Gastrocnemius medialis (tissue), 4 donors: ENCODE measurements at regions not wholly inside any gene's neighbourhood (a gene's known extent, or its start where the extent isn't known, plus 50 kb on each side); places are given as distances from the start of the nearest gene placed in this dataset.

Source experiments
- CTCF ChIP-seq, 5 experiments: fragments of 450-650 bp in 3 of 5; fragments of 200-600 bp in 2 of 5; sonication (generic) in 2 of 5; IDR thresholded peaks in 4 of 5; conservative IDR thresholded peaks in 1 of 5; 1 replicate in 4 of 5; 2 replicates in 1 of 5; pipeline ENCODE4 v1.5.1; 2016 to 2019; ENCODE audit warnings: antibody characterized with exemption in 5 of 5, mild to moderate bottlenecking in 3 of 5, moderate library complexity in 3 of 5
- POLR2A ChIP-seq, 2 donors: fragments of 450-650 bp; IDR thresholded peaks; one replicate each; pipeline ENCODE4 v1.6.1; 2017; ENCODE audit warnings: antibody characterized with exemption in 2 of 2, mild to moderate bottlenecking in 2 of 2, moderate library complexity in 2 of 2

- TF ChIP-seq POLR2A (IDR thresholded peaks at IDR 0.05) (no peak), CTCF (IDR thresholded peaks at IDR 0.05 in 4 of 5, conservative IDR thresholded peaks at IDR 0.05 in 1 of 5) (peak in 2 of 5 experiments; percentile 21 to 32)
Observed at GRCh38 chr14:28635387-28635786, 131.2 kb upstream of the FOXG1 start.
